GM19467 (cell line): ENCODE measurements at regions not wholly inside any gene's neighbourhood (a gene's known extent, or its start where the extent isn't known, plus 50 kb on each side); places are given as distances from the start of the nearest gene placed in this dataset.

Experiments used
- ATAC-seq: cut with Tn5 transposase; IDR thresholded peaks from one replicate; pipeline ENCODE4 v1.9.1; 2021; ENCODE audit warnings: mild to moderate bottlenecking, moderate library complexity; ENCODE audit not compliant: unreplicated experiment

DNA sequence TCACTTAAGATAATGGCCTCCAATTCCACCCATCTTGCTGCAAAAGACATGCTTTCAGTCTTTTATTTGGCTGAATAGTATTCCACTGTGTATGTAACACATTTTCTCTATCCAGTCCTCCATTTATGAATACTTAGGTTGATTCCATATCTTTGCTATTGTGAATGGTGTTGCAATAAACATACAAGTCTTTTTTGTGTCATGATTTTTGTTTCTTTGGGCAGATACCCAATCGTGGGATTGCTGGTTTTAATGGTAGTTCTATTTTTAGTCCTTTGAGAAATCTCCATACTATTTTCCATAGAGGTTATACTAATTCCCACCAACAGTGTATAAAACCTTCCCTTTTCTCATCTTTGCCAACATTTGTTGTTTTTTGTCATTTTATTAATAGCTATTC lies 180.9 kb downstream of the SMIM20 start:
- ATAC-seq: no peak

DNA sequence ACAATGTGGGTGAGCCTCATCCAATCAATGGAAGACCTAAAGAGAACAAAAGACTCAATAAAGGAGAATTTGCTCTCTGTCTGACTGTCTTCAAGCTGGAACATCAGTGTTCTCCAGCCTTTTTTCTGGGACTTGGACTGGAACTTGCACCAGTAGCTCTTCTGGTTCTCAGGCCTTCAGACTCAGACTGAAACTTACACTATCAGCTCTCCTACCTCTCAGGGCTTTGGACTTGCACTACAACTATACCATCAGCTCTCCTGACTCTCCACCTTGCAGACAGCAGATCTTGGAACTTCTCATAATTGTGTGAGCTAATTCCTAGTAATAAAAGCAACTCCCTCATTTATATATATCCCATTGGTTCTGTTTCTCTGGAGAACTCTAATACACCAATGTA lies 185.9 kb downstream of the SMIM20 start:
- no peak for ATAC-seq

DNA sequence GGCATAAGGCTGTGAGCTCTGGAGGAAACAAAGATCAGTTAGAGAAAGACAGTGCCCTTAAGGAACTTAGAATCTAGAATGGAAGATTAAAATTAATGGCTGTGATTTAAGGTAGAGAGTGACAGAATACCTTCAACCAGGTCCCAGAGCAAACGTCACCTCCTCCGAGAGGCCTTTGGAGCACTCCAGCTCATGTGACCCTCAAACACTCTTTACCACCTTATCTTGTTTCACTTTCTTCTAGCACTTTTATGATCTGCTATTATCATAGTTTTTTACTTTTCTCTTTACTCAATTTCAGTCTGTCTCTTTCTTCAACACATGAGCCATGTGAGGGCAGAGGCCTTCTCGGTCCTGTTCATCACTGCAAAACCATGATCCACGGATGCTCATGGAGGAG lies 187.0 kb downstream of the SMIM20 start:
- ATAC-seq: no peak

GRCh38 chr4:26104056-26104685 lies 190.2 kb downstream of the SMIM20 start:
- ATAC-seq: peak; percentile 66

DNA sequence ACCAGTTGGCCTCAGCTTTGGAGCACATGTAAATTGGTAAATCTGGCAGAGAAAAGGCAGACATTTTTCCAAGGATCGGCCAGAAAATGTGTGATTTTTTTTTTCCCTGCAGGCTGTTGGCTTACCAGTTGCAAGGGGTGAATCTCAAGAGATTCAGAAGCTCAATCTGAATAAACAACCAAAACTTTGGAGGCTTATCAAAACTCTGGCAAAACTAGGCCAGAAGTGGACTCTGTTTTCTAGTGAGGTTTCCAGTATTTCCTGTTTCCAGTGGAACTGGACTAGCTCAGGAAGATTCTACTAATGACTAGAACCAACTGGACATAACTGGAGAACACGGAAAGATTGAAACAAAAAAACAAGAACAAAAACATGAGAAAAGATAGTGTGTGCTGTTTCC lies 191.3 kb downstream of the SMIM20 start:
- ATAC-seq: no peak

- ATAC-seq: no peak
Measured at GRCh38 chr4:26105815-26106699, 192.0 kb downstream of the SMIM20 start.

GRCh38 chr4:26106776-26107175 lies 192.8 kb downstream of the SMIM20 start:
- ATAC-seq: no peak

DNA sequence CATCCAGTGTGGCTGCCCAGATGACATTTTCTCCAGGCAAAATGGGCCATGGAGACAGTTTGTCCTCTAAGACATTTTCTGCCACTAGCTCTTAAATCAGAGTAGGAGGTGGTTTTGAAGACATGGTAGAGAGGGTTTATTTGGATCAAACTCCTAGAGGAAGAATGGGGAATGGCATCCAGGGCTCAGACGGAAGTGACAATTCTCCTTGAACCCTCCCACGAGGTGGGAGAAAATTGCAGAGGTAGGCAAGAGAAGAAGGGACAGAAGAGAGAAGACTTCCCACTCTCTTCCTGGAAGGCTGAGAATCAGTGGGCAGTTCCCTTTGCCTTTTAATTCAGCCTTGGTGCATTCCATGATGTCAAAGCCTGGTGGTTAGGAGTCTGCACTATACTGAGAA lies 194.0 kb downstream of the SMIM20 start:
- ATAC-seq: no peak

GRCh38 chr4:26110493-26110892 lies 196.5 kb downstream of the SMIM20 start:
- ATAC-seq: no peak

DNA sequence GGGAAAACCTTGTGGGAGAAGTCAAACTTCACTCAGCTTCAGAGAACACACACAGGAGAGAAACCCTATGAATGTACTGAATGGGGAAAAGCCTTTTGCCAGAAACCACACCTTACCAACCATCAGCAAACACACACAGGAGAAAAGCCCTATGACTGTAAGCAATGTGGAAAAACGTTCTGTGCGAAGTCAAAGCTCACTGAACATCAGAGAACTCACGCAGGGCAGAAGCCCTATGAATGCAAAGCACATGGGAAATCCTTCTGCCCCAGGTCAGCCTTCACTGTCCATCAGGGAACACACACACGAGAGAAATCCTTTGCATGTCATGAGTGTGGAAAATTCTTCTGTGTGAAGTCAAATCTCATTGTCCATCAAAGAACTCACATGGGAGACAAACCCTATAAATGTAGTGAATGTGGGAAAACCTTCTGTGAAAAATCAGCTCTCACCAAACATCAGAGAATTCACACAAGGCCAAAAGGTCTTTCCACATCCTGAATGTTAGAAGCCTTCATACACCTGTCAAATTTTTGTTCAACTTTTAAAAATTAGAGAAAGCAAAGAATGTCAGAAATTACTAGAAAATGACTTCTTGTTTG lies 199.4 kb downstream of the SMIM20 start:
- ATAC-seq: no peak

DNA sequence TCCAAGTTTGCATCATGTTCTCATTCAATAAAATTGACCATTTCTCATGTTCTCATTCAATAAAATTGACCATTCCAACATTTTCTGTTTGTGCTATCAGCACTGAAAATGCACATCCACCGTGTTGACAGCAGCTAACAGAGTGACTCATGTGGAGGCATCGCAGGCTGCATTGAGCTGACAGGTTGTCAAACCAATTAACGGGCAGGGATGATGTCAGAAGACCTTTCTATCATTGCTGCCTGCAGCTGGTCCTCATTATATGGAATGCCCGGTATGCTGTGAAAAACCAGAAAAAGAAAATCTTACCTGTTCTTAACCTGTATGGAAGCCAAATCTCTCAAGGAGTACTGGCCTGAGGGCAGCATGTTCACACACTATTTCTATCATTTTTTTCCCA lies 202.0 kb downstream of the SMIM20 start:
- ATAC-seq: no peak

GRCh38 chr4:26120098-26120825 lies 200.6 kb upstream of the RBPJ start:
- ATAC-seq: no peak

GRCh38 chr4:26122690-26123089 lies 198.1 kb upstream of the RBPJ start:
- ATAC-seq: no peak

- ATAC-seq: no peak
Measured at GRCh38 chr4:26124753-26125321, 196.0 kb upstream of the RBPJ start.

DNA sequence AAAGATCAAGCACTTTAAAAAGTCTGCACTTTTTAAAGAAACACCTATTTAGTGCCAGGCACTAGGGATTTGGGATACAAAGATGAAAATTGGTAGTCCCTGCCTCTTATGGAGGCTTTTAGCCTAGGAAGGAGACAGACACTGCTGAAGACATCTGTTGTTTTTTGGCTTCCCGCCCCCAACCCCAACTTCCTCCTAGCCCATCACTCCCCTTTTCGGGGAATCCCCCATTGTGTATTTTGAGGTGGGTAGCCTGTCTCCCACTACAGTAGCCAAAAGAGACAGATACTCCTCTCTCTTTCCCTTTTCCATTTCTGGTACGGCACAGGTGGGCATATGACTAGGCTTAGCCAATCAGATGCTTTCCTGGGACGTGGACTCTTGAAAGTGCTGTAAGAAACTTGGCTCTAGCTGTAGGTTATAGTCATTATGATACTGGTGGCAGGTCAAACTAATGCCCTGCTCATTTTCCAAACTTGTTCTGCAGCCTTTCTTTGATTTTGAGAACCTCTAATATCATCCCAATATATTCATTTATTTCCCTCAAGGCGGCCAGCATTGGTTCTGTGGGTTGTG lies 194.6 kb upstream of the RBPJ start:
- no peak for ATAC-seq

GRCh38 chr4:26126994-26127393 lies 193.8 kb upstream of the RBPJ start:
- ATAC-seq: no peak

DNA sequence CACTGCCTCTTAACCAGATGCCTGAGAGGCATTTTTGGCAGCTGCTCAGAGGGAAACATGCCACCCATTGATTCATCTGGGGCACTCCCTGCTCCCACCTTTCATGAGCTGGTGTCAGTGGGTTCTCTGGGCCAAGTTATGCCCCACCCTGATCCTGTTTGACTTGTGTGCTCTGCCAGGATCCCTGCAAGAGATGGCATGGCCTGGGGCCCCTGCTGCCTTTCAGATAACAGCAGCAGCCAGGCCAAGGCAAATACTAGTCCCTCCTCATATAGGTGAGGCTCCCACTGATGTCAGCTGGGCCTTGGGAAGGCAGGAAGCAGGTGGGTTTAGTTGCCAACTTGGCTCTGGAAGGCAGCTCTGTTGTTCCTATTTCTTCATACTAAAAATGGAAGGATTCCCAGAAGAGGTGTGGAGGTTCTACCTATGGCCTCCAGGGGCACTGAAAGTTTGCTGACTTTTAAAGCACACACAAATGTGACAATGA lies 192.9 kb upstream of the RBPJ start:
- ATAC-seq: no peak

GRCh38 chr4:26130173-26130572 lies 190.6 kb upstream of the RBPJ start:
- peak; percentile 52 for ATAC-seq

DNA sequence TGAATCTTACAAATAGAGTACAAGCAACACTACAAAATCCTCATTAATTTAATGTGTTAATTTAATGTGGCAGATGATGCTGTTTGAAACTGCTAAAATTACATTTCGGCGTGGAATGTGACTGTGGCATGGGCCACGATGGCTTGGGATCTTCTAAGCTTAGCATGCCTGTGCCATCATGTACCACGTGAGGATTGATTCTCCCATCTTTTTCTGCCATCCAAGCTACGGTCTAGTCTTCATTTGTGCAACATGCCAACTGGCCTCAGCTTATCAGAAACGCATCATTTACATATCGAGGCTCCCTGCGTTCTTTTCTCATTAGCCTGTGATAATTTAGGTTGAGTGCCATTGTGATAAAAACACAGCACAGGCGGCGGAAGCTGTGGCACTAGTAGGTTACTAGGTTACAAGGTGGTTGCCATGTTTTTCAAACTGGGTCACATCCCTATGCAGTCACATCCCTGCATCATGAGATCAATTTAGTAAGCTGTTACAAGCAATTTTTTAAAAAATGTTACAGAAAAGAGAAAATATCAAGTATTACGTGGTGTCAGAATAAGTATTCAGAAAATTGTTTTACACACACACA lies 189.9 kb upstream of the RBPJ start:
- no peak for ATAC-seq

- peak; percentile 57 for ATAC-seq
Measured at GRCh38 chr4:26131711-26132110, 189.1 kb upstream of the RBPJ start.
